HepG2 (cell line): ENCODE measurements at regions not wholly inside any gene's neighbourhood (a gene's known extent, or its start where the extent isn't known, plus 50 kb on each side); places are given as distances from the start of the nearest gene placed in this dataset.

Source experiments
- EEA1 ChIP-seq: sonication (generic); formaldehyde crosslinking; IDR thresholded peaks from 2 replicates; pipeline ENCODE4 v1.5.1; 2020; ENCODE audit warnings: mild to moderate bottlenecking, missing genetic modification reagents, borderline replicate concordance
- ZNF782 ChIP-seq: sonication (generic); formaldehyde crosslinking; IDR thresholded peaks from 2 replicates; pipeline ENCODE4 v1.4.0; 2020; ENCODE audit warnings: missing genetic modification reagents, mild to moderate bottlenecking, borderline replicate concordance
- TF ChIP-seq, protein P1 (sequence below): sonication (generic); formaldehyde crosslinking; IDR thresholded peaks from 2 replicates; pipeline ENCODE4 v1.8.0; 2022; ENCODE audit warnings: missing genetic modification reagents, mild to moderate bottlenecking, borderline replicate concordance
- TF ChIP-seq, protein P2 (sequence below): sonication (generic); formaldehyde crosslinking; IDR thresholded peaks from 2 replicates; pipeline ENCODE4 v1.8.1; 2023; ENCODE audit warnings: missing genetic modification reagents, mild to moderate bottlenecking, borderline replicate concordance
- TF ChIP-seq, protein P3 (sequence below): sonication (generic); formaldehyde crosslinking; IDR thresholded peaks from 2 replicates; pipeline ENCODE4 v1.4.0; 2020; ENCODE audit warnings: missing genetic modification reagents

DNA sequence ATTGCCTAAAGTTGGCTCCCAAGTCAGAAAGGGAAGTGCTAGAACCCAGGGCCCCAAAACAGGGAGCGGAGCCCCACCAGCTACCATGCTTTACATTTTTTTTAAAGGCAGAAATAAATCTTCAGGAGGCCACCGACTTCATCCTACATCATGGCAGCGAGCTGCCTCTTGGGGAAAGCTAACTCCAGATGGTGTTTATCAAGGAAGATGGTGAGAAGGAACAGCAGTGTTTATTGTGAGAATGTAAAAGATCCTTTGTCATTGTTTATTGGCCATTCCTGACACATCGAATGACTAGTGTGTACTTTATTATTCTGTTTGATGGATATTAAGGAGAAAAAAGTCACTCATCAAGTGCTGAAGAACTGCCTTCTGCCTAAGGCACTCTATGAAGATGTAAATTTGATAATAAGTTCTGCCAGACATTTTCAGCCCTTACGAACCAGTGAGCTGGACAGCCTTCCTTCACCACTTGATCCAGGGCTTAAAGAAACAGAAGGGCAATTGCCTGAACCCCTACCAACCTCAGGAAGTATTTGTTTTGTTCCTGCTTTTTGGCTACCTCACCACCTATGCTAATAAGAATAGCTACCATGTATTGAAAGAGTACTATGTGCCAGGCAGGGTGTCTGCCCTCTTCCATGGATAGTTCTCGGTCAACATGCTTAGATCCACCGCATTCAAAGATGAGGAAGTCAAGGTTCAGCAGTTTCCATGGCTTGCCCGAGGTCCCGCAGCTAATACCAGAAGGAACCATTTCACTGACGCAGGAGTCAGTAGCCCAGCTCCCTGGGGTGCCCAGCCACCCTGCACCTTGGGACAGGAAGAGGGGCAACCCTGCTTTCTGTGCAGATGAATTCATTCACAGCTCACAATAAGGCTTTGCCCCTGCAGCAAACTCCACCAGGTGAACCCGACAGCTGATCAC, 194.7 kb upstream of the RREB1 start (continued):
- TF ChIP-seq, protein P1, sequence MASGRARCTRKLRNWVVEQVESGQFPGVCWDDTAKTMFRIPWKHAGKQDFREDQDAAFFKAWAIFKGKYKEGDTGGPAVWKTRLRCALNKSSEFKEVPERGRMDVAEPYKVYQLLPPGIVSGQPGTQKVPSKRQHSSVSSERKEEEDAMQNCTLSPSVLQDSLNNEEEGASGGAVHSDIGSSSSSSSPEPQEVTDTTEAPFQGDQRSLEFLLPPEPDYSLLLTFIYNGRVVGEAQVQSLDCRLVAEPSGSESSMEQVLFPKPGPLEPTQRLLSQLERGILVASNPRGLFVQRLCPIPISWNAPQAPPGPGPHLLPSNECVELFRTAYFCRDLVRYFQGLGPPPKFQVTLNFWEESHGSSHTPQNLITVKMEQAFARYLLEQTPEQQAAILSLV (CRISPR knock-in tag), result no peak
- TF ChIP-seq ZNF782 (CRISPR knock-in tag) (no peak), EEA1 (CRISPR knock-in tag) (no peak)
- TF ChIP-seq, protein P2, sequence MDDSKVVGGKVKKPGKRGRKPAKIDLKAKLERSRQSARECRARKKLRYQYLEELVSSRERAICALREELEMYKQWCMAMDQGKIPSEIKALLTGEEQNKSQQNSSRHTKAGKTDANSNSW (CRISPR knock-in tag), result no peak
- TF ChIP-seq, protein P3, sequence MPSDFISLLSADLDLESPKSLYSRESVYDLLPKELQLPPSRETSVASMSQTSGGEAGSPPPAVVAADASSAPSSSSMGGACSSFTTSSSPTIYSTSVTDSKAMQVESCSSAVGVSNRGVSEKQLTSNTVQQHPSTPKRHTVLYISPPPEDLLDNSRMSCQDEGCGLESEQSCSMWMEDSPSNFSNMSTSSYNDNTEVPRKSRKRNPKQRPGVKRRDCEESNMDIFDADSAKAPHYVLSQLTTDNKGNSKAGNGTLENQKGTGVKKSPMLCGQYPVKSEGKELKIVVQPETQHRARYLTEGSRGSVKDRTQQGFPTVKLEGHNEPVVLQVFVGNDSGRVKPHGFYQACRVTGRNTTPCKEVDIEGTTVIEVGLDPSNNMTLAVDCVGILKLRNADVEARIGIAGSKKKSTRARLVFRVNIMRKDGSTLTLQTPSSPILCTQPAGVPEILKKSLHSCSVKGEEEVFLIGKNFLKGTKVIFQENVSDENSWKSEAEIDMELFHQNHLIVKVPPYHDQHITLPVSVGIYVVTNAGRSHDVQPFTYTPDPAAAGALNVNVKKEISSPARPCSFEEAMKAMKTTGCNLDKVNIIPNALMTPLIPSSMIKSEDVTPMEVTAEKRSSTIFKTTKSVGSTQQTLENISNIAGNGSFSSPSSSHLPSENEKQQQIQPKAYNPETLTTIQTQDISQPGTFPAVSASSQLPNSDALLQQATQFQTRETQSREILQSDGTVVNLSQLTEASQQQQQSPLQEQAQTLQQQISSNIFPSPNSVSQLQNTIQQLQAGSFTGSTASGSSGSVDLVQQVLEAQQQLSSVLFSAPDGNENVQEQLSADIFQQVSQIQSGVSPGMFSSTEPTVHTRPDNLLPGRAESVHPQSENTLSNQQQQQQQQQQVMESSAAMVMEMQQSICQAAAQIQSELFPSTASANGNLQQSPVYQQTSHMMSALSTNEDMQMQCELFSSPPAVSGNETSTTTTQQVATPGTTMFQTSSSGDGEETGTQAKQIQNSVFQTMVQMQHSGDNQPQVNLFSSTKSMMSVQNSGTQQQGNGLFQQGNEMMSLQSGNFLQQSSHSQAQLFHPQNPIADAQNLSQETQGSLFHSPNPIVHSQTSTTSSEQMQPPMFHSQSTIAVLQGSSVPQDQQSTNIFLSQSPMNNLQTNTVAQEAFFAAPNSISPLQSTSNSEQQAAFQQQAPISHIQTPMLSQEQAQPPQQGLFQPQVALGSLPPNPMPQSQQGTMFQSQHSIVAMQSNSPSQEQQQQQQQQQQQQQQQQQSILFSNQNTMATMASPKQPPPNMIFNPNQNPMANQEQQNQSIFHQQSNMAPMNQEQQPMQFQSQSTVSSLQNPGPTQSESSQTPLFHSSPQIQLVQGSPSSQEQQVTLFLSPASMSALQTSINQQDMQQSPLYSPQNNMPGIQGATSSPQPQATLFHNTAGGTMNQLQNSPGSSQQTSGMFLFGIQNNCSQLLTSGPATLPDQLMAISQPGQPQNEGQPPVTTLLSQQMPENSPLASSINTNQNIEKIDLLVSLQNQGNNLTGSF (CRISPR knock-in tag), result no peak
